Left ventricle myocardium inferior (tissue), 1 donor: ENCODE measurements at regions not wholly inside any gene's neighbourhood (a gene's known extent, or its start where the extent isn't known, plus 50 kb on each side); places are given as distances from the start of the nearest gene placed in this dataset.

Experiments used
- DNase-seq: peaks from one replicate; pipeline ENCODE4 v3.0.0-alpha.2; 2020
- H3K27ac ChIP-seq: fragments of 200-600 bp; replicated peaks from 2 replicates; pipeline ENCODE4 v1.8.0; 2021
- H3K27me3 ChIP-seq: fragments of 200-600 bp; 2 replicates; pipeline ENCODE4 v1.8.0; 2021; ENCODE audit warnings: low read depth
- H3K36me3 ChIP-seq: fragments of 200-600 bp; 2 replicates; pipeline ENCODE4 v1.8.0; 2021
- H3K4me1 ChIP-seq: fragments of 200-600 bp; 2 replicates; pipeline ENCODE4 v1.8.0; 2021
- H3K4me3 ChIP-seq: fragments of 200-600 bp; 2 replicates; pipeline ENCODE4 v1.8.0; 2021; ENCODE audit warnings: mild to moderate bottlenecking, moderate library complexity
- H3K9me3 ChIP-seq: fragments of 200-600 bp; replicated peaks from 2 replicates; pipeline ENCODE4 v1.8.0; 2021
- intact Hi-C: fragments of 100-400 bp; cut with micrococcal nuclease; formaldehyde crosslinking; loops from one replicate; pipeline ENCODE4 v1.11.0; 2022
- TF ChIP-seq, protein P1 (sequence below): fragments of 200-600 bp; IDR thresholded peaks from 2 replicates; pipeline ENCODE4 v1.8.0; 2021; ENCODE audit warnings: antibody characterized with exemption, mild to moderate bottlenecking, borderline replicate concordance
- donor health status: DM: no; HTN: yes; CAD: no; lungs with severe emphysema.

- DNase-seq = no peak
- TF ChIP-seq, protein P1, sequence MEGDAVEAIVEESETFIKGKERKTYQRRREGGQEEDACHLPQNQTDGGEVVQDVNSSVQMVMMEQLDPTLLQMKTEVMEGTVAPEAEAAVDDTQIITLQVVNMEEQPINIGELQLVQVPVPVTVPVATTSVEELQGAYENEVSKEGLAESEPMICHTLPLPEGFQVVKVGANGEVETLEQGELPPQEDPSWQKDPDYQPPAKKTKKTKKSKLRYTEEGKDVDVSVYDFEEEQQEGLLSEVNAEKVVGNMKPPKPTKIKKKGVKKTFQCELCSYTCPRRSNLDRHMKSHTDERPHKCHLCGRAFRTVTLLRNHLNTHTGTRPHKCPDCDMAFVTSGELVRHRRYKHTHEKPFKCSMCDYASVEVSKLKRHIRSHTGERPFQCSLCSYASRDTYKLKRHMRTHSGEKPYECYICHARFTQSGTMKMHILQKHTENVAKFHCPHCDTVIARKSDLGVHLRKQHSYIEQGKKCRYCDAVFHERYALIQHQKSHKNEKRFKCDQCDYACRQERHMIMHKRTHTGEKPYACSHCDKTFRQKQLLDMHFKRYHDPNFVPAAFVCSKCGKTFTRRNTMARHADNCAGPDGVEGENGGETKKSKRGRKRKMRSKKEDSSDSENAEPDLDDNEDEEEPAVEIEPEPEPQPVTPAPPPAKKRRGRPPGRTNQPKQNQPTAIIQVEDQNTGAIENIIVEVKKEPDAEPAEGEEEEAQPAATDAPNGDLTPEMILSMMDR = no peak
- Histone ChIP-seq H3K9me3 (no peaks in the 10 kb centered on the region), H3K27ac (no peak overlapping the region), H3K4me3 (peak overlapping the region; percentile 38), H3K4me1 (peaks cover 11% of the 10 kb centered on the region), H3K27me3 (peaks cover 24% of the 10 kb centered on the region), H3K36me3 (no peaks in the 10 kb centered on the region)
- intact Hi-C loops = no loop called here
Observed at GRCh38 chr9:126125577-126125976, 201.1 kb upstream of the MVB12B start.

GRCh38 chr9:126125992-126126409, 200.6 kb upstream of the MVB12B start:
- H3K4me3 ChIP-seq = no peak overlapping the region
- H3K27ac ChIP-seq = no peak overlapping the region
- no peaks in the 10 kb centered on the region for H3K9me3 ChIP-seq
- H3K4me1 ChIP-seq = peaks cover 11% of the 10 kb centered on the region
- DNase-seq = no peak
- H3K27me3 ChIP-seq = peaks cover 20% of the 10 kb centered on the region
- TF ChIP-seq, protein P1 = no peak
- intact Hi-C loops = no loop called here
- no peaks in the 10 kb centered on the region for H3K36me3 ChIP-seq

DNA sequence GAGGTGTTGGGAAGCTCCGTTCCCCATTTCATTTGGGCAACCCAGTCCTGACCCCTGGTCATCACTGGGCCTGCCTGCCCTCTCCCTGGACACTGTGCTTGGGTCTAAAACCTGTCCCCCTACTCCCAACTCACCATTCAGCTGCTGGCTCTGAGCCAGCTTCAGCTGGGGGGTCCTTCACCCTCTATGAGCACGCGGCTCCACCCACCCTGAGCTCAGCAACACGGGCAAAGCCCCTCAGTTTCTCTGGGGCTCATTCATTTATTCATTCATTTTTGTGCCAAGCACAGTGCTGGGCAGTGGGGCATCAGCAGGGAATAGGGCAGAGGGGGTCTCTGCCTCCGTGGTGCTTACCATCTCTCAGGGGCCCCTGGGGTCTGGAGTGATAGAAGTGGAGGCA, 199.8 kb upstream of the MVB12B start:
- peaks cover 15% of the 10 kb centered on the region for H3K27me3 ChIP-seq
- H3K9me3 ChIP-seq = no peaks in the 10 kb centered on the region
- TF ChIP-seq, protein P1 = no peak
- H3K4me3 ChIP-seq = no peak overlapping the region
- H3K27ac ChIP-seq = no peak overlapping the region
- intact Hi-C loops = no loop called here
- H3K36me3 ChIP-seq = no peaks in the 10 kb centered on the region
- H3K4me1 ChIP-seq = peaks cover 11% of the 10 kb centered on the region
- no peak for DNase-seq

DNA sequence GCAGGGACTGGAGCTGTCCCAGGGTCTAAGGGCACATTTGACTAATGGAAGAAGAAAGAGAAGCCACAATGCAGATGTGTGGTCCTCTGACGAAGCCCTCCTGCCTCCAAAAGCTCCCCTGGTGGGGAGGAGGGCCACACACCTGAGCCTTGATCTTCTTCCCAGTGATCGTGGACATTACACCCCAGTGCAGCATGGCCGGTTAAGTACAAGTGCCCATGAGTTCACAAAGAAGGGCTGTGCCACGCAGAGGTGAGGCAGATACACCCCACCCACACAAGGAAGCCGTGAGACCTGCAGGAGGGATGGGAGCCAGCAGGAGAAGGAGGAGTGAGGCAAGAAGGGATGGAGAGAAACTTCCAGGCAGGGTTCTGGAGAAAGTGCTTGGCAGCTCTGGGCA, 199.0 kb upstream of the MVB12B start:
- DNase-seq = no peak
- Histone ChIP-seq H3K27me3 (peaks cover 8% of the 10 kb centered on the region), H3K9me3 (peaks cover under 1% of the 10 kb centered on the region), H3K4me1 (peaks cover 11% of the 10 kb centered on the region), H3K27ac (no peak overlapping the region), H3K4me3 (no peak overlapping the region), H3K36me3 (no peaks in the 10 kb centered on the region)
- intact Hi-C loops = no loop called here
- TF ChIP-seq, protein P1 = no peak

- H3K9me3 ChIP-seq = peaks cover 9% of the 10 kb centered on the region
- TF ChIP-seq, protein P1 = no peak
- no peak for DNase-seq
- intact Hi-C loops = no loop called here
- no peak overlapping the region for H3K4me3 ChIP-seq
- H3K27ac ChIP-seq = no peak overlapping the region
- H3K4me1 ChIP-seq = peaks cover 11% of the 10 kb centered on the region
- H3K36me3 ChIP-seq = no peaks in the 10 kb centered on the region
- no peaks in the 10 kb centered on the region for H3K27me3 ChIP-seq
Observed at GRCh38 chr9:126128494-126129142, 198.0 kb upstream of the MVB12B start.
